ENCODE measurements at regions not wholly inside any gene's neighbourhood (a gene's known extent, or its start where the extent isn't known, plus 50 kb on each side); places are given as distances from the start of the nearest gene placed in this dataset.

DNA sequence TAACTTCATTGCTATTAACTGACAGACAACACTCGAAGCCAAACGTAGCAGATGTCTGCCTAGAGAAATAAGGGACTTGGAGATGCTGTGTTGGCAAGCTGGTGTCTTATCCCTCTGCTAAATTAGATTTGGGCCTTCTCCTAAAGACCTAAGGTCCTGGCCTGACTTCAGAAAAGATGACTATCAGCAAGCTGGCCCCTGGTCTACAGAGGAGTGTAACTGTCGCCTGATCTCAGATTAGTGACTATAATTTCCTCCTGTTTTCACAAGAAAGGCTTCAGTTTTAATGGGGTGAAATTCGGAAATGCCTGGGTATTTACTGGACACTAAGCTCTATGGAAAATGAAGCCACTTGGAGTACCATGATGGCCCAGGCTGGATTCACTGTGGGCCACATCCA lies 53.1 kb upstream of the SLC7A14 start:
- TF ChIP-seq POLR2AphosphoS5 (IDR thresholded peaks at IDR 0.05; ENCODE audit: borderline replicate concordance, low read depth, low read length) (no peak), FOXP2 (optimal IDR thresholded peaks at IDR 0.05; ENCODE audit: control extremely low read depth, extremely low read length, insufficient read depth) (no peak)
